Fibroblast of the conjunctiva (primary cell): ENCODE measurements at regions not wholly inside any gene's neighbourhood (a gene's known extent, or its start where the extent isn't known, plus 50 kb on each side); places are given as distances from the start of the nearest gene placed in this dataset.
"Not testable (repeated sequence)": the region's sequence is repeated elsewhere in the genome, so short reads cannot be mapped to it uniquely, and the experiment has no call there.

Experiments
- DNase-seq: peaks from one replicate; pipeline ENCODE4 v3.0.0-alpha.2; 2010; ENCODE audit warnings: low read depth

- DNase-seq = no peak
Measured at GRCh38 chr6:106884576-106884975, 90.0 kb downstream of the CD24 start.

- DNase-seq = no peak
Measured at GRCh38 chr6:106883808-106884262, 90.7 kb downstream of the CD24 start.

GRCh38 chr6:106882601-106883518 is 91.7 kb downstream of the CD24 start:
- no peak for DNase-seq

GRCh38 chr6:106882138-106882537 is 92.4 kb downstream of the CD24 start:
- DNase-seq = no peak

- no peak for DNase-seq
Measured at GRCh38 chr6:106880952-106881351, 93.6 kb downstream of the CD24 start.

GRCh38 chr6:106875782-106876321 is 98.7 kb downstream of the CD24 start:
- DNase-seq = no peak

GRCh38 chr6:106874481-106874880 is 100.0 kb downstream of the CD24 start:
- DNase-seq = no peak

GRCh38 chr6:106872049-106872448 is 102.5 kb downstream of the CD24 start:
- DNase-seq = no peak

- no peak for DNase-seq
Measured at GRCh38 chr6:106870824-106871717, 103.5 kb downstream of the CD24 start.

GRCh38 chr6:106870069-106870468 is 104.5 kb downstream of the CD24 start:
- no peak for DNase-seq

- no peak for DNase-seq
Measured at GRCh38 chr6:106869203-106869602, 105.3 kb downstream of the CD24 start.

GRCh38 chr6:106866875-106867658 is 107.5 kb downstream of the CD24 start:
- no peak for DNase-seq

GRCh38 chr6:106862858-106863257 is 111.7 kb downstream of the CD24 start:
- no peak for DNase-seq

GRCh38 chr6:106860940-106861339 is 113.6 kb downstream of the CD24 start:
- DNase-seq = no peak

- DNase-seq = peak; percentile 16
Measured at GRCh38 chr6:106858653-106859092, 115.9 kb downstream of the CD24 start.

- DNase-seq = no peak
Measured at GRCh38 chr6:106857771-106858652, 116.5 kb downstream of the CD24 start.

- not testable (repeated sequence) for DNase-seq
Measured at GRCh38 chr6:106857310-106857709, 117.2 kb downstream of the CD24 start.

GRCh38 chr6:106856227-106856874 is 118.2 kb downstream of the CD24 start:
- DNase-seq = no peak

GRCh38 chr6:106855117-106855516 is 119.4 kb downstream of the CD24 start:
- no peak for DNase-seq
